GM12872 (cell line): ENCODE measurements at regions not wholly inside any gene's neighbourhood (a gene's known extent, or its start where the extent isn't known, plus 50 kb on each side); places are given as distances from the start of the nearest gene placed in this dataset.
A peak's percentile ranks its signal among the peaks of the same experiment; 100 is the strongest.

Experiments
- CTCF ChIP-seq: IDR thresholded peaks from 3 replicates; pipeline ENCODE4 v1.5.1; 2011; ENCODE audit warnings: low read depth, mild to moderate bottlenecking, low read length, moderate library complexity; ENCODE audit not compliant: insufficient read depth

DNA sequence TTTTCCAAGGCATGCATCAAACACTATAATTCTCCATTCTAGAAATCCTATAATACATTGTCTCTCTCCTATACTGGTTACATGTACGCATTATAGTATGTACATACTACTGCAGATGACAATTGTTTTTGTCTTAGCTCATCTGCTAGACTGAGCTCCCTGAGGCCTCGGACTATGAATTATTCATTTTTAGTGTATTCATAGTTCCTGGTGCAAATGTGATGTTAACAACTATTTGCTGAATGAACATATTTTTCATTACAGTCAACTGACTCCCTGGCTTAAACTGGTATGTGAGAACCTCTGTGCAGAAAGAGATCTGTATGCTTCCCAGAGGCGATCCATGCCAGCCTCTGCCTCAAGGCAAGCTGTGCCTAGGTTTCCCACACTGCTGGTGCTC lies 91.8 kb upstream of the PARP11 start:
- no peak for TF ChIP-seq CTCF

DNA sequence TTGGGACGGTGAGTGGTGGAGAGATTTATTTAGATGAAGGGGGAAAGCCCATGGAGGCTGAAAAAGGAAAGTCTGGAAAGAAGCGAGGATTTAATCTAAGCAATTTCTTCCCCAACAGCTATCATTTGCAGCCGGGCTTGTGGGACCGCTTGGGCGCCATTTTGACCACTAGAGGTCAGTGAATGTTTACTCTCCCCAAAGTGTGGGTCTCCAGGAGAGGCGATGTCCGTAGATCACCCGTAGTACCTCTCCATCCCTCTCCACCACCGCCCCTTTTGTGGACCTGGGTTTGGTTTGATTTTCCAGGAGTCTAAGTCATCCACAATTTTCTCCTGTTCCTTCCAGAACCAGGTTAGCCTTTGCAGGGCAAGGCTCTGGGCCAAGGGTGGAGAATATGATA lies 91.2 kb upstream of the PARP11 start:
- TF ChIP-seq CTCF: peak; percentile 71

- TF ChIP-seq CTCF: 0 out of 3 replicates have a peak, but pooled peaks have one; percentile 16
Measured at GRCh38 chr12:3962631-3963483, 89.7 kb upstream of the PARP11 start.

GRCh38 chr12:3961591-3961990 lies 88.4 kb upstream of the PARP11 start:
- no peak for TF ChIP-seq CTCF

GRCh38 chr12:3959799-3960560 lies 86.8 kb upstream of the PARP11 start:
- no peak for TF ChIP-seq CTCF

DNA sequence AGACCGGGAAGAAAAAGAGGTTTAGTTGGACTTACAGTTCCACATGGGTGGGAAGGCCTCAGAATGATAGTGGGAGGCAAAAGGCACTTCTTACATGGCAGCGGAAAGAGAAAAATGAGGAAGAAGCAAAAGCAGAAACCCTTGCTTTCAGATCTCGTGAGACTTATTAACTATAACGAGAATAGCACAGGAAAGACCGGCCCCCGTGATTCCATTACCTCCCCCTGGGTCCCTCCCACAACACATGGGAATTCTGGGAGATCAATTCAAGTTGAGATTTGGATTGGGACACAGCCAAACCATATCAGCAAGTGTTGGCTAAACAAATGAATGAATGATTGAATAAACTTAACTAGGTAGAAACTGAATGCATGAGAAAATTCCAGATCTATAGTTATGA lies 85.3 kb upstream of the PARP11 start:
- no peak for TF ChIP-seq CTCF

- no peak for TF ChIP-seq CTCF
Measured at GRCh38 chr12:3951380-3952135, 78.4 kb upstream of the PARP11 start.
